Stomach smooth muscle (tissue), 2 donors: ENCODE measurements at regions not wholly inside any gene's neighbourhood (a gene's known extent, or its start where the extent isn't known, plus 50 kb on each side); places are given as distances from the start of the nearest gene placed in this dataset.

ENCODE experiments used
- H3K27ac ChIP-seq: one replicate; pipeline ENCODE4 v1.7.0; 2013; ENCODE audit warnings: mild to moderate bottlenecking, low read length, inconsistent platforms
- H3K27me3 ChIP-seq, 2 donors: one replicate each; pipeline ENCODE4 v1.7.0; 2013; ENCODE audit warnings: low read length in 2 of 2; ENCODE audit not compliant: insufficient read depth in 2 of 2, control insufficient read depth in 1 of 2
- H3K36me3 ChIP-seq, 2 donors: one replicate each; pipeline ENCODE4 v1.7.0; 2013; ENCODE audit warnings: low read length in 2 of 2; ENCODE audit not compliant: control insufficient read depth in 2 of 2, insufficient read depth in 2 of 2
- H3K4me1 ChIP-seq: one replicate; pipeline ENCODE4 v1.7.0; 2013; ENCODE audit warnings: low read length; ENCODE audit not compliant: control insufficient read depth, insufficient read depth
- H3K4me3 ChIP-seq, 2 donors: one replicate each; pipeline ENCODE4 v1.7.0; 2013; ENCODE audit warnings: low read length in 2 of 2
- H3K9ac ChIP-seq, 2 donors: one replicate each; pipeline ENCODE4 v1.7.0; 2013; ENCODE audit warnings: low read length in 2 of 2, mild to moderate bottlenecking in 1 of 2
- H3K9me3 ChIP-seq, 2 donors: one replicate each; pipeline ENCODE4 v1.7.0; 2013; ENCODE audit warnings: low read length in 2 of 2; ENCODE audit not compliant: control insufficient read depth in 2 of 2
- donor health status: healthy.
- donor health status: Pancreatic carcinoma.

GRCh38 chr2:128786741-128787478 lies 468.2 kb upstream of the HS6ST1 start:
- Histone ChIP-seq H3K4me1 (no peaks in the 10 kb centered on the region), H3K27me3 (peaks cover 0 to 2% of the 10 kb centered on the region in 2 donors), H3K9ac (no peak overlapping the region), H3K4me3 (no peak overlapping the region), H3K9me3 (no peaks in the 10 kb centered on the region), H3K36me3 (no peaks in the 10 kb centered on the region), H3K27ac (no peak overlapping the region)

GRCh38 chr2:128787616-128788015 lies 468.9 kb upstream of the HS6ST1 start:
- no peaks in the 10 kb centered on the region for H3K4me1 ChIP-seq
- no peak overlapping the region for H3K27ac ChIP-seq
- peaks cover 0 to 2% of the 10 kb centered on the region in 2 donors for H3K27me3 ChIP-seq
- H3K9ac ChIP-seq = no peak overlapping the region
- no peaks in the 10 kb centered on the region for H3K36me3 ChIP-seq
- H3K9me3 ChIP-seq = no peaks in the 10 kb centered on the region
- no peak overlapping the region for H3K4me3 ChIP-seq

- H3K4me3 ChIP-seq = no peak overlapping the region
- no peak overlapping the region for H3K27ac ChIP-seq
- H3K9me3 ChIP-seq = no peaks in the 10 kb centered on the region
- no peaks in the 10 kb centered on the region for H3K4me1 ChIP-seq
- no peaks in the 10 kb centered on the region for H3K36me3 ChIP-seq
- peaks cover 0 to 2% of the 10 kb centered on the region in 2 donors for H3K27me3 ChIP-seq
- H3K9ac ChIP-seq = no peak overlapping the region
Measured at GRCh38 chr2:128788636-128789220, 470.1 kb upstream of the HS6ST1 start.

- Histone ChIP-seq H3K4me1 (no peaks in the 10 kb centered on the region), H3K4me3 (no peak overlapping the region), H3K9me3 (no peaks in the 10 kb centered on the region), H3K27ac (no peak overlapping the region), H3K36me3 (no peaks in the 10 kb centered on the region), H3K9ac (no peak overlapping the region), H3K27me3 (peaks cover 0 to 2% of the 10 kb centered on the region in 2 donors)
Measured at GRCh38 chr2:128789221-128789620, 470.6 kb upstream of the HS6ST1 start.

GRCh38 chr2:128789776-128790455 lies 471.2 kb upstream of the HS6ST1 start:
- H3K9ac ChIP-seq = no peak overlapping the region
- no peak overlapping the region for H3K27ac ChIP-seq
- no peaks in the 10 kb centered on the region for H3K9me3 ChIP-seq
- no peaks in the 10 kb centered on the region for H3K36me3 ChIP-seq
- no peak overlapping the region for H3K4me3 ChIP-seq
- H3K4me1 ChIP-seq = no peaks in the 10 kb centered on the region
- peaks cover 0 to 2% of the 10 kb centered on the region in 2 donors for H3K27me3 ChIP-seq

- Histone ChIP-seq H3K9me3 (no peaks in the 10 kb centered on the region), H3K9ac (no peak overlapping the region), H3K4me1 (no peaks in the 10 kb centered on the region), H3K27ac (no peak overlapping the region), H3K4me3 (no peak overlapping the region), H3K36me3 (no peaks in the 10 kb centered on the region), H3K27me3 (peaks cover 0 to 2% of the 10 kb centered on the region in 2 donors)
Measured at GRCh38 chr2:128790541-128791001, 471.9 kb upstream of the HS6ST1 start.

GRCh38 chr2:128791120-128791984 lies 472.7 kb upstream of the HS6ST1 start:
- peaks cover 0 to 2% of the 10 kb centered on the region in 2 donors for H3K27me3 ChIP-seq
- H3K9ac ChIP-seq = no peak overlapping the region
- no peaks in the 10 kb centered on the region for H3K36me3 ChIP-seq
- no peaks in the 10 kb centered on the region for H3K4me1 ChIP-seq
- H3K4me3 ChIP-seq = no peak overlapping the region
- no peaks in the 10 kb centered on the region for H3K9me3 ChIP-seq
- H3K27ac ChIP-seq = no peak overlapping the region

- Histone ChIP-seq H3K36me3 (no peaks in the 10 kb centered on the region), H3K4me3 (no peak overlapping the region), H3K27me3 (peaks cover 0 to 2% of the 10 kb centered on the region in 2 donors), H3K9me3 (no peaks in the 10 kb centered on the region), H3K27ac (no peak overlapping the region), H3K9ac (no peak overlapping the region), H3K4me1 (no peaks in the 10 kb centered on the region)
Measured at GRCh38 chr2:128791985-128792320, 473.3 kb upstream of the HS6ST1 start.

- H3K9me3 ChIP-seq = no peaks in the 10 kb centered on the region
- no peaks in the 10 kb centered on the region for H3K36me3 ChIP-seq
- no peaks in the 10 kb centered on the region for H3K4me1 ChIP-seq
- H3K9ac ChIP-seq = no peak overlapping the region
- no peak overlapping the region for H3K4me3 ChIP-seq
- peaks cover 0 to 2% of the 10 kb centered on the region in 2 donors for H3K27me3 ChIP-seq
- no peak overlapping the region for H3K27ac ChIP-seq
Measured at GRCh38 chr2:128792476-128793054, 473.9 kb upstream of the HS6ST1 start.

GRCh38 chr2:128793404-128793803 lies 474.7 kb upstream of the HS6ST1 start:
- H3K4me3 ChIP-seq = no peak overlapping the region
- no peak overlapping the region for H3K9ac ChIP-seq
- H3K4me1 ChIP-seq = no peaks in the 10 kb centered on the region
- no peaks in the 10 kb centered on the region for H3K9me3 ChIP-seq
- peaks cover 0 to 2% of the 10 kb centered on the region in 2 donors for H3K27me3 ChIP-seq
- no peaks in the 10 kb centered on the region for H3K36me3 ChIP-seq
- no peak overlapping the region for H3K27ac ChIP-seq
